NCI-H1436 treated with DMSO at 0.1 percent for 48 hours (cell line): ENCODE measurements at regions not wholly inside any gene's neighbourhood (a gene's known extent, or its start where the extent isn't known, plus 50 kb on each side); places are given as distances from the start of the nearest gene placed in this dataset.

ENCODE experiments used
- DNase-seq: peaks from one replicate; lab custom pipeline; 2025; lab: John Stamatoyannopoulos, UW

DNA sequence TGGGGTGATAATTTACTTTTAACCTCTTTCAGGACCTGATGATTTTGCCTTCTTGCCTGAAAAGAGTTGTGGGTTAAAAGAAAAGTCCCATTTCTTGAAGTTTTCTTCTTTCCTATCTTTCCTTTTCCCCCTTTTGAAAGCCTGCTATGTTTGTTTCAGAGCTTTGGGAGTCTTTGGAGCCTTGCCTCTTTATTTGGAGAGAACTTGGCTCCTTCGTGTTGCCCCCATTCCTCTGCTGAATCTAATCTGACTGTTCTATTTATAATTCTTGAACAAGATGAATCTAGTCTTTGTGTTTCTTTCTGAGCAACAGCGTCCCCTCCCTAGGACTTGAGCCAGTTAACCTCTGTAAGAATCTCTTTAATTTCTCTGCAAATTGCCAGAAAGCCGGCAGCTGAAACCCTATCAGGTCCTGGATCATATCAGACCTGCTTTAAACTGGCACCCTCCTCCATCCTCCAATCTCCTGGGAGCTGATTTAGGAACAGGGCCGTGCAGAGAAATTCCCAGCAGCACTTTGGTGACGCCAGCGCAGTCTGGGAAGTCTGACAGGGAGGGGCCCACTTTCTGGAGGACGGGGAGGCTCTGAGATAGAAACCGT lies 289.1 kb upstream of the SORL1-AS1 start:
- DNase-seq = no peak

DNA sequence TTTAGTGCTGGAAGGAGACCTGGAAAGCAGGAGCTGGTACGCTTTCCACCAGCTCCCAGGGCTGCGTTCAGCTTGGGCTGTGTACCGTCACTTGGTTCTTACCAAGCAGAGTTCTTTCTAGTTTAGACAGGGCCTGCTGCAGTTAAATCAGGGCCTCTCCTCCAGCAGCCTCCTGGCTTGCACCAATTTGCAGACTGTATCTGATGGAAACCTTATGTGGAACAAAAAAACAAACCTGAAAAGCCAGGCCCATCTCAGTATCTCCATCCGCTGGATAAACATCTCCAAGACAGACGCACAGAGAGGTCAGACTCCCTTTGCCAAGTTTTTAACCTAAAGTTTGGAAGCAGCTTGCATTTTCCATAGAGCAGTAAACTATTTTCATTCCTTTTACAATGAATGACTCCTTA lies 288.6 kb upstream of the SORL1-AS1 start:
- no peak for DNase-seq

DNA sequence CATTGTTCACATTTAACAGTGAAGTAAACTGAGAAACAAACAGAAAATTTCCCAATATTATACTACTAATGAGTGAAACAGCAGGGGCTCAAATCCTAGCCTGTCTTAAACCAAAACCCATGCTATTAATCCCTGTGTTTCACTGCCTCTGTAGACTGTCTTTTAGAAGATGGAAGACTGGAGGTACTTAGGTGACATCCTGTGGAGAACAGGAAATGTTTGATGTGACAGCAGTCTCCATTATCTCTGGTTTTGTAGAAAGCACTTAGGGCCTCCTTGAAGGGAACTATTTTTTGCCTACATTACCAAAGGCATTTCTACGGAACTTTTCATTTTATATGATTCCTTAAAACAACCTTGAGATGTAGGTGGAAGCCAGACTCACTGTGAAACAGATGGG lies 288.1 kb upstream of the SORL1-AS1 start:
- no peak for DNase-seq

DNA sequence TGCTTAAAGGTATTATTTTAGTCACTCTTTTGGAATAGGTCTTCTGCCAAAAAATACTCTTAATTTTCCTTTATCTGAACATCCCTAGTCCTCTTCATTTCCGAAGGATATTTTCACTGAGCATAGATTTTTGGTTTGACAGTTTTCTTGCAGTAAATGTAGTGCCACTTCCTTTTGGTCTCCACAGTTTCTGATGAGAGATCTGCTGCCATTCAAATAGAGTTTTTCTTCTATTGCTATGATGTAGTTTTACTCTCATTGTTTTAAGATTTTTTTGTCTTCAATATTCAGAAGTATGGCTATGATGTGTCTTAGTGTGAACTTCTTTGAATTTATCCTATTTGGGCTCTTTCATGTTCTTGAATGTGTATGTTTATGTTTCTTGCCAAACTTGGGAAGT lies 281.1 kb upstream of the SORL1-AS1 start:
- no peak for DNase-seq

DNA sequence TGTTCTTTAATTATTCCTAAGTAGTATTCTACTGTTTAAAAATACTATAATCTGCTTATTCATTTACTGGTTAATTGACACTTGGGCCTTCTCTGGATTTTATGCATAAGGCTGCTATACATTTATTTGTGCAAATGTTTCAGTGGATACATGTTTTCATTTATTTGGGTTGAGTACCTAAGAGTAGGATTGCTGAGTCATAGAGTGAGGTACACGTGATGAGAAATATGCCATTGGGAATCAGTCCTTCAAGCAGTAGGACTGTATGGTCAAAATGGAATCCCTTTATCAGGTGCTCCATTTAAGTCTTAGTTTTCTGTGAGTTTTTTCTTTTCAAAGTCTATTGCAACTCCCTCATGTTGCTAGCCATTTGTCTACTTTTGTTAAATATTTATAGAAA lies 275.2 kb upstream of the SORL1-AS1 start:
- DNase-seq = no peak

DNA sequence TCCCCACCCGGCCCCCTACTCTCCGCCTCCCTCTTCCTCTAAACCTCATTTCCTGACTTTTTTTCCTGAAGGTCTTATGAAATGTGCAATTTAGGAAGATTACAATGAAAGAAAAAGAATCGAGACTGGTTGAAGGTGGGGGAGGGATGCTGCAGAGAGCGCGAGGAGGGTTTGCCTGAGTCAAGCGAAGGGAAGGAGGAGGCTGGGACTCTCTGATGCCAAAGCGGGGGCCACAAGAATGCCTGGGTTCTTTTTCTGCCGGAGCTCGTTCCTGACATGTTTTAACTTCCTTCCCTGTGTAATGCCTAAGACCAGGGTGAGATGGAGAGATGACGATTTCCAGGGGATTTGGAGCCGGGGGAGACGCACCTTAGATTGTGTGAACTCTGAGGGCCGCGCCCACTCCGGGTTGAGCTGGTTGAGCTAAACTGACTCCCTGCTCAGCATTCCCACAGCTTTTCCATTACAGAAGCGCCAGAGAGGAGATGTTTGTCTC lies 270.5 kb upstream of the SORL1-AS1 start:
- DNase-seq = no peak

DNA sequence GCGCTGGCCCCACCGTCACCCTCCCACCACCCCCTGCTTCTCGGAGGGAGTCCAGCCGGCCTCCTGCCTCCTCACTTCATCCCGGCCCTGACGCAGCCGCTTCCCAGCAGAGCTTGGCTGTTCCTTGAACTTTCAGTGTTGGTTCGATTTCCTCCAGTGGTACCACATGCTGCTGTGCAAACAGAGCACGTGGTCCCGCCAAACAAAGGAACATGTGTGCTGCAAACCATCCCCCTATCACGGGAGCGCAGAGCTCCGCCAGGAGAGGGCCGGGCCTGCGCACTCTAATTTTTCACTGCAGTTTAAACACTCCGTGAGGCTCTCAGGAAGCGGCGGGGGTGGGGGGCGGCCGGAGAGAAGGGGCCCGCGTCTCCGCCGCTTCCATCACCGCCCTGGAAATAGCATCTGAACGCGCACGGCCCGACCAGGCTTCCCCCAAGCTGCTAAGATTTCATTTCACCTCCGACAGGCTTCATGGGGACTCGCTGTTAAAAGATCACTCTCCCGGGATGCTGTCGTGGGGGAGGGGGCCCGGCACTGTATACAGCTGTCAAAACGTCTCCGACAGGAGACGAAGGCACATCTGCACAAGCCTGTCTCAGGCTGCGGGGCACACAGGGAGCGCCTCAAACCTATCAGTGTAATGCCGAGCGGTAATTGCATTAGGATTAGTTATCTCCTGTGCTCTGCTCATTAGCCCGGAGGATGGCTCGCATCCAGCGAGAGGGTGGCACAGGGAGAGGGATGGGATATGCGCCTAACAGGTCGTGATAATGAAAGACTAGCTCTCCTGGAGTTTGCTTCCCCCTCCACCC lies 269.9 kb upstream of the SORL1-AS1 start:
- peak; percentile 7 for DNase-seq

DNA sequence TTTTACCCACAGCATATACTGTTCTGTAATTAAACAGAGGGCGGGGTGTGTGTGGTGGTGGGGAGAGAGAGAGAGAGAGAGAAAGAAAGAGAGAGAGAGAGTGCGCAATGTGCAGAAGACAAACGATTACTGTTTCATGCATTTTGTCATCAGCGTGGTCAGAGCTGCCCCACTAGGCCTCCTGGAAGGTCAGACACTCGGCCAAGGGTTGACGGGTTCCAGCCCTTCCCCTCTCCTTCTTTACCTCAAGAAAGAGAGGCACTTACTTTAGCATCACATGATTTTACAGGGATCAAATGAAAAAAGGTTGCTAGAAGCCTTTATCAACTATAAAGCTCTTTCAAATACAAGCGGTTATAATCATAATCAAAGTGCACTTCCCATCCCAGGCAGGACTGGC lies 269.2 kb upstream of the SORL1-AS1 start:
- no peak for DNase-seq

DNA sequence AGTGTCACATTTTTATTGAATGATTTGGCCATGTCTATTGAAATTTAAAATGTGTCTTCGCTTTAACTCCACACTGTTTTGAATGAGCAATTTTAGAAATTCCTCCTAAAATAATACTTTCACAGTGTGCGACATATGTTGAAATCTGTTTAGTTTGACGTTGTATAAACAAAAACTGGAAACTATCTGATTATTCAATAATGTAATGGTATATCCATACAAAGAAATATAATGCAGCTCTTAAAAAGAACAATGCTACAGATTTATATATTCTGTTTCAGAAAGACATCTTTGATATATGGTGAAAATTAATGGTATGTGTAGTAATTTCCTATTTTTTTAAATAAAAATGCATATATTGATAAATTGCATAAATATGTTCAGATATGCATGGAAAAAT lies 268.7 kb upstream of the SORL1-AS1 start:
- no peak for DNase-seq

DNA sequence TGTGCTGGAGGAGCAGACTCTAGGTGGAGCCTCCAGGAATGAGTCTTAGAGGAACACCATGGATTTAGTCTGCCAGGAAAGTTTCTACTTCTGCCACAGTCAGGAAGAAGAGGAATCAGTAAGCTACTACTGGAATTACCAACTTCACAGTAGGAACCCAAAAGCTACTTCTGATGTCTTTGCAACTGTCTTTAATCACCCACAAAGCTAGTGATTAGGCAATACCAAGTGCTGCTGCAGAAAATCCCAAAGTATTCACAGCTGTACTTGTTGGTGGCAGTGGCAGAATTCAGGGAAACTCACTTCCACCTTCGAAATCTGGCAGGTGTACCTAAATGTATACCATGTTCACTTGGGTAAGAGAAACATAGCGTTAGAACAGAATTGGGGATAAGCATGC lies 264.5 kb upstream of the SORL1-AS1 start:
- DNase-seq = no peak

DNA sequence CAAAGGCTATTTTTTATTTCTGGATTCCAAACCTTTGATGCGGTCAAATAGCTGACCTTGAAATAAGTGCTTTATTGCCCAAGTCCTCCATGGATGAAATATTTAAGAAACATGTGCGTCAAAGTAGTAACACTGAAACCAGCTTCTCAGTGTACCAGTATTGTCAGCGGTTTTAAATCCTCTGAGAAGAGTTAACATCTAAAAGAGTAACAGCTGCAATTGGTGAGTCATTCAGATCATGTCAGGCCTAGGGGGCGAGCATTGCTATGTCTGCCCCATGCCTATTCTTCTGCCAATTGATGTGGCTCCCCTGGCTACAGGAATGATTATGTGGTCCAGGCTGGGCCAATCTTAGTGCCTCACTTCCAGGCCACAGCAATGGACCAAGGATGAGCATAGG lies 263.3 kb upstream of the SORL1-AS1 start:
- DNase-seq = no peak

DNA sequence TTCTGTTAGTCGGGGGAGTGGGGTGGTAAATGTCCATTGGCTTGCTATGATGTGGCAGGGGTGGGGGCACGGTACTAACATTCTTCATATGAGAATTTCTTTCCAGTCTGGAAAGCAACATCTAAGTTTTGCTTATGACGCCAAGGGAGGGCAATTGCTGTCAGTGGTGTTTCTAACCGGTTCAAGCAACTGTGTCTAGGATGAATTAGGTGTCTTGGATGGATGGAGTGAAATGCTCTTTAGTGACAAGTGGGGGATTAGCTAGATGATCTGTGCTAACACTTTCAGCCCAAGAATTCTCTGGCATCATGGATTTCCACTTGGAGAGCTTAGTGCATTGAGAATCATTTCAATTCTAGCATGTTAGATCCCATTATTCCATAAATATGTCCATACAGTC lies 262.6 kb upstream of the SORL1-AS1 start:
- DNase-seq = no peak

DNA sequence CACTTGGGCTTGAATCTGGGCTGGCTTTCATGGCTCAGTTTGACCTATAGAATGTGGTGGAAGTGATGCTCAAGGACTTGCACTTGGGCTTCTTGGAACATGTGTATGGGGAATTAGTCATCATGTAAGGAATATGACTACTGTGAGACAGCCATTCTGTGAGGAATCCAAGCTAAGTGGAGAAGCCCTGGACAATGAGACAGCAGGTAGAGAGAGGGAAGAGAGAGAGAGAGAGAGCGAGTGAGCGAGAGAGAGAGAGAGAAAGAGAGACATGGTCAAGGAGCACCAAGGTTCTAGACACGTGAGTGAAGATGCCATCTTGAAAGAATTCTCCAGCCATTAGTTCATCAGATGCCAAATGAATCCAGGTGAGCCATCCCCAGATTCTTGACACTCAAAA lies 261.6 kb upstream of the SORL1-AS1 start:
- no peak for DNase-seq

DNA sequence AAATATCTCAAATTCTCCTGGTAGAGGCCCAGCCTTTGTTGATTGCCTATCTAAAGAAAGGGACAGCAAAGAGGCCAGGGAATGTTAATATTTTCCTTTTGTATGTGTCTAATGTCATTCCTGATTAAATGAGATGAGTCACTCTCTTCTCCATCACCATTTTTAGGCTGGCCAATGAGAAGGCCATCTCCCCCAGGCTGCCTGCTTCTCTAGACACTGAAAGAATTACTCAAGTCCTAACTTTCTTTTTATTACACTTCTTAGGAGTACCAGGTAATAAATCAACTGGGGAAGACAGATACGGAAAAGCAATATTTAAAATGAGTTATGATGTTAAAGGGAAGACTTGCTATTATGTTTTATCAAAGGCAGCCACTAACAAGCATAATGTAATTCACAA lies 259.2 kb upstream of the SORL1-AS1 start:
- DNase-seq = no peak

DNA sequence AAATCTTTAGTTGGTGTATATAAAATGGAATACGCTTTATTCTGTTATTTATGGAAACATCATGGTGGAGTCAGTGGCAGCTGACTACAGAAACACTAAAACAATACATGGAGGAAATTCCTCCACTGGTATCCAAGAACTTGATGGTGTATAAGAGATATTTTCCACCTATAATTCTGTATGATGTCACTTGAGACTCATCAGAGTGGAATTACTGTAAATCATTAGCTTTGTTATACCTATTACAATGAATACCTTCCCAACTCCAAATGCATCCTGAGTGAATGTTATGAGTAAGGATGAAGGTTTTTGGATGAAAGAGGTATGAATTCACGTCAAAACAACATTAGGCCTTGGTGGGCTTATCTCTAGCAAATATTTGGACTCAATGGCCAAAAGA lies 258.5 kb upstream of the SORL1-AS1 start:
- no peak for DNase-seq

DNA sequence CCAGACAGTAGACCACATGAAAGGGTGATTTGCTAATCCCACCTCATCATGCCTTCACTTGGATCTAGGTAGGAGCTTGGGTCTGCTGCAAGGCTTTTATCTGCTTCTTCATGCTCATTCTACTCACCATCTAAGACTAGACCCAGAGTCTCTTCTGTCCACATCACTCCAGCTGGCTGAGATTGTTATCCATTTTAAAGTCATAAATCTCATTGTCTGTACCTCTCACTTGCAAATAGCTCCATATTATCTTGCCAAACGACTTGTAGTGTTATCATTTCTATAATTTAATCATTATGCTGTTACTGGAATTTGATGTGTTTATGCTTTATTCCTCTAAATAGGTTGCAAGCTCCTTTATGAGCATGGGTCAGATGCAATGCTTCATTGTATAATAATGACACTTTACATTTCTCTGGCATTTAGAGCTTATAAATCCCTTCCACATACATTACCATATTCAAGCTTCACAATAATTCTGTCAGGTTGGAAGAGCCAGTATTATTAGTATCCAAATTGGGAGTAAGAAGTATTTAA lies 254.2 kb upstream of the SORL1-AS1 start:
- no peak for DNase-seq

DNA sequence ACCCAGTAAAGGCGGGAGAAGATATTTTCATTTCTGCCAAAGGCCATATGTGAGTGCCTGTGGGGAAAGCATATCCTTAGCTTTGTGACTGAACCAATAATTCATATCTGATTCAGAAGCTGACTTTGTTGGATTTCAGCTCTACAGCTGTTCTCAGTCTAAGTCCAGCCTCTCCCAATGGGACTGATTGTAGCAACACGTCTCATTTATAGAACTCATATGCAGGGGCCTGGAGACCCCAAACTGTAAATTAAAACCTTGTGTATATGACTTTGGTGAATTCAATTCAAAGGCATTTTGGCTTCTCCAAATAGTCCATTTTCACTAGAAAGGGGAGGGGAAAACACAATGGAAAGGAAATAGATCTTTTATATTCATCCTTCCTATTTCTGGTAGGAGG lies 250.4 kb upstream of the SORL1-AS1 start:
- no peak for DNase-seq

DNA sequence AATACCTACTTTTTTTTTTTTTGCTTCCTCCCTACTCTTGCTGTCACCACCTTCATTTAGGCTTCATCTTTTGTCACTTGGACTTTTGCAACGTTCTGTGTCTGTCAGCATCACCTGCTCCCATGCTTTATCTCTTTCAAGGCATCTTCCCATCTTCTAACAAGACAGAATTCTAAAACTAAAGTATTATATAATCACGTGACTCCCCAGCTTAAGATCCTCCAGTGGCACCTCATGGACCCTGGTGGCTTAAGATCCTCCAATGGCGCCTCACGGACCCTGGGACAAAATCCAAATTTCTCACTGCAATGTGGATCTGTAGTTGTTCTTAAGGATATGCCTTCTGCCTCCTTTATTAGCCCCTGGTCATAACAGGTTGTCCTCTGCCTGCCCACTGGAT lies 248.2 kb upstream of the SORL1-AS1 start:
- DNase-seq = no peak

DNA sequence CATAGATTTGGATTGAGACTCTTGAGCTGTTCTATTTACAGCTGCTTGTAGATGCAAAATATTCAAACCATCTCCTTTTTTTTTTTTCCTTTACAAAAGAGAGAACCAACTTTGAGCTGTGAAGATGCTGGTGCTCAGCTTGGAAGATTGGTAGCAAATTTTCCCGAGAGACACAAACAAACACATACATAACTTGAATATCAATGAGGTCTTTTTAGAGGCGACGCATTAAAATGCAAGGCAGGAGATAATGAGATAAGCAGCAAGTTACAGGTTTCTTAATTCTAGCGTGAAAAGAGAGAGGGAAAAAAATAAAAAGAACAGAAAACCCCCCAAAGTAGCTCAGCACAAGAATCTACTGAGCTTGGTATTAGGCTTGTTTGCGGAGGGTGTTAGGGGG lies 247.0 kb upstream of the SORL1-AS1 start:
- DNase-seq = no peak

DNA sequence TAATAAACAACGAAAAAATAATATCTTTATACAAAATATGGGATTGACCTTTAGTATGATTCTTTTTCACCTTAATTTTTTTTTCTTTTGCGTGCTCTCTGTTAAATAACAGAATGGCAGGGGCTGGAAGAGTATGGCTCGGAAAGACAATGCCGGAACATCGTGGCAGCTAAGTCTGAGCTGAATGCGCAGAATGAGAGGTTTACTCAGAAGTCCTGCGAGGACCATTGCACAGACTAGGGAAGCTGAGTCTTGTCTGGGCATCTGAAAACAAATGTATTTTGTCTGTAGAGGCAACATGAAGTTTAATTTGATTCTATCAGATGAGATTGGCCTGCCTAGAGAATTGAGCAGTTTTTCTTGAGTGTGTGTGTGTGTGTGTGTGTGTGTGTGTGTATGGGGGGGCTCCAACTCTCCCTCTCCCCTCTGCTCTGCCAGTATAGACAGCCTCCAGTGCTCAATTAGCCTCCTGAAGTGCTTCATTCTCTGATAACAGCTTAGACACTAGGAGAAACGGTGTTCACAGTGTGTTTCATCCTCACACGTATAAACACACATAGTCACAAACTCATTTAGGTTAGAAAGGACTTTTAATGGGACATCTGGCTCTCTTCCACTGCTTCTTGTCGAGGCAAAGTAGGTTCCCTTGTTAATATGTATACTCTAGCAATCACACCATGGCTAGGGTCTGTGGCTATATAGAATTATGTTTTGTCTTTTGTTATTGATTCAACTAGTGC lies 244.3 kb upstream of the SORL1-AS1 start:
- no peak for DNase-seq

DNA sequence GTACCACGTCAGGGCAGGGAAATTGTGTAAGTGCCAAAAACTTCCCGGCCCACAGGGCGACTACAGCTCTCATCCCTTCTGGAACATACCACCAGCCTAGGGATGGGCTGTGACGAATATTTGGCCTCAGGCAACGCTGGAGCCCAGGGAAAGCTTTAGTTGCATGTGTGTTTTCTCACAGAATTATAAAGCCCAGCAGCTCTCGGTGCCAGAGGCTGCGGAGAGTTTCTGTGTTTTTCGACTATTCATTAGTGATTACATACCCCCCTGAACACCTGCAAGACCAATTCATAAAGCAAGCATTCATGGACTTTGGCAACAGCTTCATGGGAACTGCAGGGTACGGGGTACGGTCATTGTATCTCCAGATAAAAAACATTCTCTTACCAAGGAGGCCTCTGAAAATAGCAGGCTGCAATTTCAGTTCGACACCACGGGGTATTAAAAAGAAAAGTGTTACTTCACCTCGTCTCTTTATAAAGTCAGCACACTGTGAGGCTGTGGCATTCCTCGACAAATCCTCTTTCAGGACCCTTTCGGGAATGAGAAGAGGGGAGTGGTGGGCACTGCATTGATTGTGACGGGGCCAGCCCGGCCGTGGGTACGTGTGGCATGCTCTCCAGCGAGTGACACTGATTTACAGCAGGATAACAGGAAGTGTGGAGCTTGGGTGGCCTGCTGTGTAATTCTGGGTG lies 243.6 kb upstream of the SORL1-AS1 start:
- DNase-seq = no peak

DNA sequence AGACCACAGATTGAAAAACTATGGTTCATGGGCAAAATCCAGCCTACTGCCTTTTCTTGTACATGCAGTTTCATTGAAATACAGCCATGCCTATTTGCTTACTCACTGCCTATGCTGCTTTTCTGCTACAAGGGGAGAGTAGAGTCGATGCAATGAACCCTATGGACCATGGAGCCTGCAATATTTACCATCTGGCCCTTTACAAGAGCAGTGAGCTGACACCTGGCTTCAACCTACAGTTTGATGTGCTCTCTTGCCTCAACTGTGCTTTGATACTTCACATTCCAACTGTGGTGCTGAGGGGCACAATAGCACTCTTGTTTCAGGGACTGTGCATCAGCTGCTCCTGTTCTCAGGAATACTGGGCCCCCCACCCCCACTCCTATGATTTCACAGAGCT lies 239.5 kb upstream of the SORL1-AS1 start:
- DNase-seq = no peak
